Mucosa of descending colon (tissue), 3 donors: ENCODE measurements at regions not wholly inside any gene's neighbourhood (a gene's known extent, or its start where the extent isn't known, plus 50 kb on each side); places are given as distances from the start of the nearest gene placed in this dataset.

ENCODE experiments used
- ATAC-seq: fragments of 200-7000 bp; cut with Tn5 transposase; one replicate; pipeline ENCODE4 v1.9.1; 2020; ENCODE audit warnings: mild to moderate bottlenecking, moderate library complexity
- DNase-seq, 3 donors: peaks; one replicate each; pipeline ENCODE4 v3.0.0-alpha.2; 2020
- H3K36me3 ChIP-seq: fragments of 200-600 bp; one replicate; pipeline ENCODE4 v1.8.0; 2021; ENCODE audit warnings: low read depth, mild to moderate bottlenecking
- H3K4me1 ChIP-seq: fragments of 200-600 bp; one replicate; pipeline ENCODE4 v1.8.0; 2021; ENCODE audit warnings: low read depth, mild to moderate bottlenecking
- H3K4me3 ChIP-seq: fragments of 200-600 bp; one replicate; pipeline ENCODE4 v1.8.0; 2021; ENCODE audit warnings: mild to moderate bottlenecking
- H3K9me3 ChIP-seq: fragments of 200-600 bp; one replicate; pipeline ENCODE4 v1.8.0; 2021; ENCODE audit warnings: mild to moderate bottlenecking
- CTCF ChIP-seq: fragments of 200-600 bp; IDR thresholded peaks from one replicate; pipeline ENCODE4 v1.8.0; 2022; ENCODE audit warnings: antibody characterized with exemption, mild to moderate bottlenecking
- intact Hi-C, 2 donors: fragments of 100-400 bp; cut with DNase I in 1 of 2; cut with micrococcal nuclease in 1 of 2; formaldehyde crosslinking; loops; one replicate each; pipeline versions ENCODE4 v1.11.0 to v1.11.1; 2022; cut with DNase I, micrococcal nuclease
- donor health status: DM: no; HTN: no; CAD: no; lungs with moderate emphysema.
- donor health status: DM: no; HTN: no; CAD: no.
- donor health status: DM: no; HTN: yes; CAD: no.

- Histone ChIP-seq H3K36me3 (no peaks in the 10 kb centered on the region), H3K4me1 (no peaks in the 10 kb centered on the region), H3K9me3 (no peaks in the 10 kb centered on the region), H3K4me3 (no peak overlapping the region)
- peak in 2 of 3 donors; percentile 2 to 26 for DNase-seq
- peak; percentile 80 for ATAC-seq
- intact Hi-C loops: no loop called here
- no peak for TF ChIP-seq CTCF
These were observed 171.4 kb upstream of the CADPS start for GRCh38 chr3:63046580-63046979.

GRCh38 chr3:63047068-63047467, 171.9 kb upstream of the CADPS start:
- intact Hi-C loops: no loop called here
- ATAC-seq (peak; percentile 84), DNase-seq (no peak)
- TF ChIP-seq CTCF: no peak
- H3K9me3 ChIP-seq: no peaks in the 10 kb centered on the region
- no peak overlapping the region for H3K4me3 ChIP-seq
- H3K4me1 ChIP-seq: no peaks in the 10 kb centered on the region
- H3K36me3 ChIP-seq: no peaks in the 10 kb centered on the region

DNA sequence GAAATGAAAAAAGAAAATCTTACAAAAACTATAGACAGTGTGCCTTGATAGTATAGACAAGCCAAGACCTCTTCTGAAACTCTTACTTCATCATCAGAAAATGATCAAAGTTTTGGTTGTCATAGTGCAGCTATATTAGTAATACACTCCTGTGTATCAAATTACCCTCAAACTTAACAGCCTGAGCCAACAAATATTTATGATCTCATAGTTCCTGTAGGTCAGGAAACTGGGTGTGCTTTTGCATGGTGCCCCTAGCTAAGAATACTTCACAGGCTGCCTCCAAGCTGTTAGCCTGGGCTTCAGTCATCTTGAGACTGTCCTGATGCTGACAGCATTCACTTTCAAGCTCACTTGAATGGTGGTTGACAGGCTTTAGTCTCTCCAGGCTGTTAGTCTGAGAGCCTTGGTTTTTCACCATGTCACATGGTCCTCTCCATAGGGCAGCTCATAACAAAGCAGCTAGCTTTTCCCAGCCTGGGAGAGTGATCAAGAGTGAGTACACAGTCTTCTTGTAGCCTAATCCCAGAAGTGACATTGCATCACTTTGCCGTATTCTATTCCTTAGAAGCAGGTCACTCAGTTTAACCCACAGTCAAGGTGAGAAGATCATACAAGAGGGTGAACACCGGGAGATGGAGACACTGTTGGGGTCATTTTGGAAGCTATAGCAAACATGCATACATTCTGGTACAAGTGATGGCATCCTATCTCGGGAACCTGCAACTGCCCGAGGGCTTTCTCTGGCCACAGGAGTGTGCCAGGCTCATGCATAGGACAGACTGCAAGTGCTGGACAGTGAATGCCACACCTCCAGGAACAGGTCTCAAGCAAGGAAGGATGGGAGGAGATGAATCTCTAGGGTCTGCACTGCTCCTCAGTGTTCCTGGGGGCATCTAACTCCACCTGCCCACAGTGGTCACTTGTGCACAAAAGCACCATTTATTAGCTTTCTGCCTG, 173.4 kb upstream of the CADPS start:
- TF ChIP-seq CTCF: no peak
- Histone ChIP-seq H3K4me1 (no peaks in the 10 kb centered on the region), H3K9me3 (no peaks in the 10 kb centered on the region), H3K4me3 (no peak overlapping the region), H3K36me3 (no peaks in the 10 kb centered on the region)
- DNase-seq (no peak), ATAC-seq (no peak)
- intact Hi-C loops: no loop called here

DNA sequence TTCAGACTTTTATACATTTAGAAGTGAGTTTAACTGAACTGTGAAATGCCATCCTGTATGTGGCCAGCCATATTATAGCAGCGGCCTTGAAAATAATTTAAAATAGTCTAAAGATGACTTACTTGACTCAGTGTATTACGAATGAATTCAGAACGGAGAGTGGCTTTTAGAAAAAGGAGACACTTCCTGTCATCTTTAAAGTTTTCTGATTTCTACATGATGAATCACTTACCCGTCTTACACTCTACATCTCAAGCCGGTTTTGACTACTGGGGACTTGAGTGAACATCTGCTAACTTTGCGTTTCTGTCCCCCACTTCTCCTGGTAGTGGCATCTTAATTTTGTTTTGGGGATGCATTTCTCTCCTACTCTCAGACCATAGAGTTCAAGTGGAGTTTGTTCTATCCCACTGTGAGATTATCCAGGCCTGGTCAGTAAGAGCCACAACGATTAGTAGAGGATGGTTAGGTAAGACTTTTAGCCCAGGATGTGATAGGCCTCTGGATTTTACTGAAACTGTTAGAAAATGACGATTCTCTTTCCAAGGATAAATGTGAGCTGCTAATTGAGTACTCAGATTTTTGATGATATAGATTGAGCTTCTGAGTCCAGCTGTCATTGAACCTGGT, 175.4 kb upstream of the CADPS start:
- no peak for DNase-seq

GRCh38 chr3:63051920-63052319, 176.7 kb upstream of the CADPS start:
- ATAC-seq: peak; percentile 79
- TF ChIP-seq CTCF: no peak
- DNase-seq: no peak
- no peaks in the 10 kb centered on the region for H3K36me3 ChIP-seq
- no peak overlapping the region for H3K4me3 ChIP-seq
- H3K4me1 ChIP-seq: no peaks in the 10 kb centered on the region
- H3K9me3 ChIP-seq: no peaks in the 10 kb centered on the region
- intact Hi-C loops: no loop called here

More for the DNA sequence above, 175.4 kb upstream of the CADPS start:
- Histone ChIP-seq H3K9me3 (no peaks in the 10 kb centered on the region), H3K4me3 (no peak overlapping the region), H3K36me3 (no peaks in the 10 kb centered on the region), H3K4me1 (no peaks in the 10 kb centered on the region)
- intact Hi-C loops: no loop called here
- no peak for TF ChIP-seq CTCF
- no peak for ATAC-seq
